ENCODE measurements at regions not wholly inside any gene's neighbourhood (a gene's known extent, or its start where the extent isn't known, plus 50 kb on each side); places are given as distances from the start of the nearest gene placed in this dataset.

DNA sequence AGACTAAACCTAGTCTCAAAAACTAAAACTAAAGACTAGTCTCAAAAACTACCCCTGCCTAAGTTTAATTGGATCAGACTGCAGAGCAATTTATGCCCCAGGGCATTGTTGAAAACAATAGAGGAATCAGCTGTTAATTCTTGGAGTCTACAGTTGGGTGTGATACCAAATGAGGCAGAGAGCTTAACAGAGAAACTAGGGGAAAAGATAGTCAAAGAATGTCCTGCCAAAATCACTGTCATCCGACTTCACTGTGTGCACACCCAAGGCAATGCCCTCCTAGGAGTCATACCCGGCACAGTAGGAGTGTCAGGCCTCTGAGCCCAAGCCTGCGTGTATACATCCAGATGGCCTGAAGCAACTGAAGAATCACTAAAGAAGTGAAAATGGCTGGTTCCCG, 90.5 kb upstream of the TOMM7 start:
- no peak for DNase-seq (ENCODE audit: low read depth in 2 of 2, low spot score in 1 of 2)

DNA sequence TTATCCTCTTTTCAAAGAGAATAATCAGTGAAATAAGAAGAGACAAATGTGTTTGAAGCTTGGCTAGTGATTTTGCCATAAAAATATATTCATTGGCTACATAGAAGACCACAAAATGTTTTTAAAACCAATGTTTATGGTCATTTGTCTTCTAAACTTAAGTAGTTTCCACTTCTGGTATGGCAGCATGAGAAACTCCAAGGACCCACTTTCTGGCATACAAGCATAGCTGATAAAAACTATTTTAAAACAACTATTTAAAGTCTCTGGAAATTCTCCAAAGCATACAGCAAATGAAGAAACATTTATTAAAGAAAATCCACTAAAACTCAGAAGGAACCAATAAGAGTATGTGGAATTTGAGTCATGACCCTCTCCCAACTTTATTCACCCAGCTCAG, 89.2 kb upstream of the TOMM7 start:
- no peak for DNase-seq (ENCODE audit: low read depth in 2 of 2, low spot score in 1 of 2)

- no peak for DNase-seq (ENCODE audit: low read depth in 2 of 2, low spot score in 1 of 2)
These were observed 87.3 kb upstream of the TOMM7 start for GRCh38 chr7:22909917-22910316.

DNA sequence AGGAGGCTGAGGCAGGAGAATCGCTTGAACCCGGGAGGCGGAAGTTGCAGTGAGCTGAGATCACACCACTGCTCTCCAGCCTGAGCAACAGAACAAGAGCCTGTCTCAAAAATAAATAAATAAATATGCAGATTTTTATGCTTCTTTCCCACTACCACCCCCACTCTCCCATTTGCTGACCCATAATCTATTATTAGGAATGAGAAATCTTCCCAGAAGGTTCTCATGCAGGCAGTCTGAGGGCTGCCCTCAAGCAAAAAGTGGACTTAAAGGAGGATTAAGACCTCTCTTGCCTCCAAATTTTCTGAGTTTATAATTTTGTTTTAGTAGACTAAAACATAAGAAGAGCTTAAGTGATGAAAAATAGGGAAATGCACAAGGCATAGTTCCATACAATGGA, 85.2 kb upstream of the TOMM7 start:
- no peak for DNase-seq (ENCODE audit: low read depth in 2 of 2, low spot score in 1 of 2)

DNA sequence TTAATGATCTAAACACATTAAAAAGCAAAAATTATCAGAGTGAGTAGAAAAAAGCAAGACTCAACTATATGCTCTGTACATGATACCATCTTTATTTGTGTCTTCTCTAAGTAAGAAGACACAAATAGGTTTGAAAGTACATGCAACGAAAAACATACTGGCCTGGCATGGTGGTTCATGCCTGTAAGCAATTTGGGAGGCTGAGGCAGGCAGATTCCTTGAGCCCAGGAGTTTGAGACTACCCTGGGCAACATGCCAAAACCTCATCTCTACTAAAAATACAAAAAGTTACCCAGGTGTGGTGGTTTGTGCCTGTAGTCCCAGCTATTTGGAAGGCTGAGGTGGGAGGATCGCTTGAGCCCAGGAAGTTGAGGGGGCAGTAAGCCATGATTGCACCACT, 78.1 kb upstream of the TOMM7 start:
- DNase-seq (ENCODE audit: low read depth in 2 of 2, low spot score in 1 of 2), result no peak

GRCh38 chr7:22900101-22900500, 77.5 kb upstream of the TOMM7 start:
- no peak for DNase-seq (ENCODE audit: low read depth in 2 of 2, low spot score in 1 of 2)

DNA sequence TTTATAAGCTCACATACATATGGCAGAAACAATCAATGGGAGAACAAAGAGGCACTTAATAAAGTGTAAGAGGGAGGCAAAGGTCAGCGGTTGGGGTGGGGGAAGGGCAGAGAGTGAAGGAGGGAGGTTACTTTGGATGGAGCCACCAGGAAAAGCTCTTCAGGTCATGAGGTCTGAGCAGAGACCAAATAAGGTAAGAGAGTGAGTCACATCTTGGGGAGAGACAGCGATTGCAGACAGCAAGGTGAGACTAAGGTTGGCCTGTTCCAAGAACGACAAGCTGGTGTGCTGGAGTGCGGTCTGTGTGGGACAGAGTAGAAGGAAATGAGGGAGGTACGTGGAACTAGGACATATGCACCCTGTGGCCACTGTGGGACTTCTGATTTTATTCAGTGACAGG, 74.3 kb upstream of the TOMM7 start:
- DNase-seq (ENCODE audit: low read depth in 2 of 2, low spot score in 1 of 2), result no peak

- no peak for DNase-seq (ENCODE audit: low read depth in 2 of 2, low spot score in 1 of 2)
These were observed 73.1 kb upstream of the TOMM7 start for GRCh38 chr7:22895828-22896165.

DNA sequence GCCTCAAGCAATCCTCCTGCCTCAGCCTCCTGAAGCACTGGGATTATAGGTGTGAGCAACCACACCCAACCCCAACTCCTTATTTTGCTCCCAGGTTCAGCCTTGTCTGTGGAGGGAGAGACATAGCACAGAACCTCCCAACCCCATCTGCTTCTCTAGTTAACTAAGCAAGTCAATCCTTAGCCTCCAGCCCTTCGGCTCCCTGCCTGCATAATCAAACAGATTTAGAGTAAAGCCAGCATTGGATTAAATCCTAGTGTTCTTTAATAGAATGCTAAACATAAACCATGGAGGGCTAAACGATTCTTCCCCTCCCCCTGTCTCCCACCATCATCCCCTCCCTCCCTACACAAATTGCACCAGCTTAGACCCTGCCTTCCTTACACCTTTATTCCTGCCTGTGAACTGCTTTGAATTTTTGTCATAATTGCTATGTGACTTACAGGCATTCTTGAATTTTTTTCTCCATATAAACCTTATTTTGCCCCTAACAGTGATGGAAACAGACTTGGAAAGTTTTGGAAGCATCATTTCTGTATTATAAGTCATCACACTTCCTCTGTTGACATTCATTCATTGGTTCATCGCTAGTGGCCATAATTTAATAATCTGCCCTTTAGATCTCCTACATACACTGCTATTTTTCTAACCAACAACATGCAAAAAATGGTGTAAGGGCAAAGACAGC, 72.6 kb upstream of the TOMM7 start:
- no peak for DNase-seq (ENCODE audit: low read depth in 2 of 2, low spot score in 1 of 2)

- no peak for DNase-seq (ENCODE audit: low read depth in 2 of 2, low spot score in 1 of 2)
These were observed 71.9 kb upstream of the TOMM7 start for GRCh38 chr7:22894546-22894945.

- DNase-seq (ENCODE audit: low read depth in 2 of 2, low spot score in 1 of 2), result no peak
These were observed 68.1 kb upstream of the TOMM7 start for GRCh38 chr7:22890773-22891172.

DNA sequence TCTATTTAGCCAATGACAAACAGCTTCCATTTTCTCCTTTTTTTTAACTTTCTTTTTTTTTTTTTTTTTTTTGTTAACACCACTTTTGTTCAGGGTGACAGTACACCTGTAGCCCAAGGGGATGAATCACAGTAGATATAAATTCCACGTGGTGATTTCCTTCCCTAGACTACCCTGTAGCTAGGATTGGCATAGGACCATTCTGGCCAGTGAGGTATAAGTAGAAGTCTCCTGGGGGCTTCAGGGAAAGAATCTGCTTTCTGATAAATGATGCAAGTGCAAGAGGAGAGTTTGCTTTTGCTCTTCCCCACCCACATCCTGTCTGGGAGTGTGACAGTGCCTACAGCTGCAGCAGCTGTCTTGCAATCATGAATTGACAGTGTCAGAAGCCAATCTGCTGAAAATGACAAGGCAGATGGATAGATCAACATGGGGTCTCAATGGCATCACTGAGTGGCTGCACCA, 63.2 kb upstream of the TOMM7 start:
- DNase-seq (ENCODE audit: low read depth in 2 of 2, low spot score in 1 of 2), result peak; percentile 13 to 19

DNA sequence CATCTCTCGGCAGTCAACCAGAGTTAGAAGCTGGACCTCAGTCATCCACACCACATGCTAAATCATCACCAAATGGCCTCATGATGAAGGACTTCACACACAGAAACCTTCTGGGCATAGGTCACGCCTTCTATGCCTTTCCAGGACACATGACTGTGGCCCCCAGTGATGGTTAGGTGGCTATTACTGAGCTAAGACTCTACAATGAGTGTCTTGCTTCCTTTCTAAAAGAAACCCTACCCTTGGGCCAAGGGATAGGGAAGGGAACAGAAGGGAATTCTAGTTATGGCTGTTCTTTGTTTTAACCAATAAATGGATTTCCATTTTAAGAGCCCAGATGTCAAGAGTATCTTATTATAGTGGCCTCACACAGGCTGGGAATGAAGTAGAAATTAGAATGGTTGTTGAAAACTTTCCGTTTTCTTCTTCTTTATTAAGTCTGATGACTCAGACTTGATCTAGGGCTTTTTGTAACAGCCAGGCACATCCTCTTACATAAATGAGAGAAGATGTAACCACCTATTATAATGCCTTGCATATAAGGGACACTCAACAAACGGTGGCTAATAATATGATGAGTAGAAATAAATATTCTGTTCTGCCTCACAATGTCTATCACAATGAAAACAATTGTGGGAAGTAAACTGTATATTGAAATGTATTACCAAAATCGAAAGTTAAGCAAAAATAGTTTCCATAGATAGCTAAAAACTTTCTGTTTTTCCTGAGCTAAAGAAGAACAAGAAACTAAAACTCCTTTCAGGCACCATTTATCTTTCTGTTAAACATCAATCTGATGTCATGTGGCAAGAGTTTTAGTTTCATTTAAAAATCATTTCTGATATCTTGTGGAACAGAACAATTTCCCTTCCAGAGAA, 62.5 kb upstream of the TOMM7 start:
- no peak for DNase-seq (ENCODE audit: low read depth in 2 of 2, low spot score in 1 of 2)

DNA sequence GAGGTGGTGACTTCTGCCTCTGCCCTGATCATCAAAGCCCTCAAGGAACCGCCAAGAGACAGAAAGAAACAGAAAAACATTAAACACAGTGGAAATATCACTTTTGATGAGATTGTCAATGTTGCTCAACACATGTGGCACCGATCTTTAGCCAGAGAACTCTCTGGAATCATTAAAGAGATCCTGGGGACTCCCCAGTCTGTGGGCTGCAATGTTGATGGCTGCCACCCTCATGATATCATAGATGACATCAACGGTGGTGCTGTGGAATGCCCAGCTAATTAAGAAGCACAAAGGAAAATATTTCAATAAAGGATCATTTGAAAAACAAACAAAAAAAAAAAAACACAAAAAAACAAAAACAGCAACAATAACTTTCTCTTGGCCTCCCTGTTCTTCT, 59.5 kb upstream of the TOMM7 start:
- DNase-seq (ENCODE audit: low read depth in 2 of 2, low spot score in 1 of 2), result no peak

DNA sequence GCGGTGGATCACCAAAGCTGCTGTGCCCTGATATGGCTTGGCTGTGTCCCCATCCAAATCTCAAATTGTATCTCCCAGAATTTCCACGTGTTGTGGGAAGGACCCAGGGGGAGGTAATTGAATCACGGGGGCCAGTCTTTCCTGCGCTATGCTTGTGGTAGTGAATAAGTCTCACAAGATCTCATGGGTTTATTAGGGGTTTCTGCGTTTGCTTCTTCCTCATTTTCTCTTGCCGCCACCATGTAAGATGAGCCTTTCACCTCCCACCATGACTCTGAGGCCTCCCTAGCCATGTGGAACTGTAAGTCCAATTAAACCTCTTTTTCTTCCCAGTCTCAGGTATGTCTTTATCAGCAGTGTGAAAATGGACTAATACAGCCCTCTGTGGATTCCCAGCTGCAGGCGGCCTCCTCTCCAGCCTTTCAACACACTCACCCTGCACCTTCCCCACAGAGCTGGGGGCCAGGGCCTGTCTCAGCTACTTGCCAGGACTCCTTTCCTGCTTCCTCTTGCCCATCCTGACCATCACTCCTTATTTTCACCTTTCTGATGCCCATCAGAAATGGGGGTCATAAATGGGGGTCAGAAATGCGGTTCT, 57.2 kb upstream of the TOMM7 start:
- no peak for DNase-seq (ENCODE audit: low read depth in 2 of 2, low spot score in 1 of 2)

- DNase-seq (ENCODE audit: low read depth in 2 of 2, low spot score in 1 of 2), result no peak
These were observed 56.6 kb upstream of the TOMM7 start for GRCh38 chr7:22879280-22879679.

GRCh38 chr7:22876986-22877729, 54.5 kb upstream of the TOMM7 start:
- DNase-seq (ENCODE audit: low read depth in 2 of 2, low spot score in 1 of 2), result no peak

GRCh38 chr7:22875470-22875869, 52.8 kb upstream of the TOMM7 start:
- no peak for DNase-seq (ENCODE audit: low read depth in 2 of 2, low spot score in 1 of 2)

GRCh38 chr7:22874904-22875303, 52.3 kb upstream of the TOMM7 start:
- DNase-seq (ENCODE audit: low read depth in 2 of 2, low spot score in 1 of 2), result no peak

Data from stimulated activated CD8-positive, alpha-beta memory T cell treated with anti-CD3 and anti-CD28 coated beads, Interleukin-4, amount 100 ng/mL, for 4 hours (primary cell).